Esophagus (tissue), 2 donors: ENCODE measurements at regions not wholly inside any gene's neighbourhood (a gene's known extent, or its start where the extent isn't known, plus 50 kb on each side); places are given as distances from the start of the nearest gene placed in this dataset.

ENCODE experiments used
- H3K27ac ChIP-seq, 2 donors: one replicate each; pipeline ENCODE4 v1.5.1; 2013; ENCODE audit warnings: low read depth in 2 of 2, mild to moderate bottlenecking in 2 of 2, inconsistent platforms in 1 of 2, low read length in 1 of 2, moderate library complexity in 1 of 2
- H3K27me3 ChIP-seq, 2 donors: one replicate each; pipeline ENCODE4 v1.6.1; 2013; ENCODE audit warnings: low read length in 2 of 2, control low read depth in 1 of 2, mild to moderate bottlenecking in 1 of 2; ENCODE audit not compliant: insufficient read depth in 2 of 2, control insufficient read depth in 1 of 2
- H3K36me3 ChIP-seq, 2 donors: one replicate each; pipeline ENCODE4 v1.6.1; 2013; ENCODE audit warnings: low read length in 1 of 2; ENCODE audit not compliant: control insufficient read depth in 2 of 2, insufficient read depth in 2 of 2
- H3K4me1 ChIP-seq, 2 donors: one replicate each; pipeline ENCODE4 v1.6.1; 2013; ENCODE audit warnings: low read length in 1 of 2; ENCODE audit not compliant: control insufficient read depth in 2 of 2, insufficient read depth in 2 of 2
- H3K4me3 ChIP-seq, 2 donors: one replicate each; pipeline ENCODE4 v1.5.1; 2013; ENCODE audit warnings: low read length in 2 of 2, mild to moderate bottlenecking in 2 of 2, low read depth in 1 of 2, moderate library complexity in 1 of 2
- H3K9me3 ChIP-seq, 2 donors: one replicate each; pipeline ENCODE4 v1.6.1; 2013; ENCODE audit warnings: mild to moderate bottlenecking in 2 of 2, low read depth in 1 of 2, low read length in 1 of 2, moderate library complexity in 1 of 2; ENCODE audit not compliant: control insufficient read depth in 2 of 2, insufficient read depth in 1 of 2
- WGBS, 2 donors: extraction: QIAGEN DNeasy Blood & Tissue Kit; methylation state at CpG; one replicate each; pipeline ENCODE4 v1.1.7; 2013; 5-methylcytosine and 5-hydroxymethylcytosine counted together
- donor health status: healthy with polysubstance abuse.
- donor health status: Bipolar disorder and iron deficiency.

DNA sequence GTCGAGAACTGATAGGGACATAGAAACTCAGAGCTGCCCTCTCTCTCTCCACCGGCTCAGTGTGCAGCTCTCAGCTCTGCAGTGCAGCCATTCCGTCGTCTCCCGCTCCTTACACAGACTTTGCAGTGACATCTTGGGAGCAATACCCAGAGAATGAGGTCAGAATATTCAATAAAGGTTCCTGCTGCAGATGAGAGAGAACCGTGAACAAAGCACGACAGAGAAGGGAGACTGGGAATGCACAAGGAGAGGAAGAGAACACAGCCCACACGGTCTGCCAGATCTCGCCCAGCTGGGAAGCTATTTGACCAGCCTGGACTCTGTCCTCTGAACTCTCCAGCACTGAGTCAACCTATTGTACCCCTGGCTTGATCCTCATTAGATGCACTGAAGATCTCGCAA, 118.0 kb upstream of the PPARGC1A start:
- WGBS, 2 donors = 58 to 85% methylated on average over 10 of the region's 10 CpGs
- Histone ChIP-seq H3K36me3 (no peaks in the 10 kb centered on the region), H3K4me3 (no peak overlapping the region)

GRCh38 chr4:24006269-24006668, 116.4 kb upstream of the PPARGC1A start:
- H3K9me3 ChIP-seq = no peaks in the 10 kb centered on the region
- H3K36me3 ChIP-seq = no peaks in the 10 kb centered on the region
- H3K27me3 ChIP-seq = no peaks in the 10 kb centered on the region
- WGBS, 2 donors = 88 to 90% methylated on average over 1 of the region's 1 CpG
- H3K27ac ChIP-seq = no peak overlapping the region
- H3K4me3 ChIP-seq = no peak overlapping the region
- peaks cover 0 to 2% of the 10 kb centered on the region in 2 donors for H3K4me1 ChIP-seq

More for the DNA sequence above, 118.0 kb upstream of the PPARGC1A start:
- no peak overlapping the region for H3K27ac ChIP-seq
- H3K27me3 ChIP-seq = no peaks in the 10 kb centered on the region
- H3K9me3 ChIP-seq = no peaks in the 10 kb centered on the region
- H3K4me1 ChIP-seq = peaks cover 0 to 2% of the 10 kb centered on the region in 2 donors

DNA sequence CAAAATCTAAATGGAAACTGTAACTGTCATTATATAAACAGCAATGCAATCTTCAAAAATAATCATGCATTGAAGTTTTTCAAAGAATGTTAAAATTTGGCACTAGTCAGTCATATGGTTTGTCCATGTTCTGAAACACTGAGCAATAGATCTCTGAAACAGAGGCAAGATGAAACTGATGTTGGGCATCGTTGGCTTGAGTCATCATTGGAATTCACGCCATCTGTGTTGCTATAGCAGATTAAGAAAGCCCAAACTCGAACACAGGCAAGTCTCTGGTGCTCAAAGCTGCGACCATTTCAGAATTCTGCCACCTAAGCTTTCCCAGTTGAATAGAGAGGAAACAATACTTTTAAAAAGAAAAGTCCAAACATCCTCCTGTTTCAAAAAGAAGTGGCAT, 114.1 kb upstream of the PPARGC1A start:
- Histone ChIP-seq H3K27ac (no peak overlapping the region), H3K4me3 (no peak overlapping the region), H3K36me3 (no peaks in the 10 kb centered on the region), H3K27me3 (no peaks in the 10 kb centered on the region), H3K4me1 (peaks cover 0 to 2% of the 10 kb centered on the region in 2 donors), H3K9me3 (no peaks in the 10 kb centered on the region)
- WGBS, 2 donors = 59 to 63% methylated on average over 4 of the region's 4 CpGs

DNA sequence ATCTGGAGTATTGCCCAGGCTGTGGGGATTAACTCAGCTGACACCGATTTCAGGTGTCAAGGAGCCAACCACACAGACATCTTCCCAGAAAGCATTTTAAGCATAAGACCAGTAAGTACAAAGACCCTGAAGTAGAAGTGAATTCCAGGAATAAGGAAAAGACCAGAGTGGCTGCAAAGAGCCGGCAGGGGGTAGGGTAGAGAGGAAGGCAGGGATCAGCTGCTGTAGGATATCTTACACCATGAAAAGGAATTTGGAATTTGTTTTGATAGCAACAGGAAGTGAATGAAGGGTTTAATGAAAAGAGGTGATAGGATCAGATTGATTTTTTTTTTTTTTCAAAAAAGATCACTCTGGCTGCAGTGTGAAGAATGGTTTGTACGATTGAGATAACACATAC, 113.6 kb upstream of the PPARGC1A start:
- Histone ChIP-seq H3K4me1 (peaks cover 0 to 2% of the 10 kb centered on the region in 2 donors), H3K27me3 (no peaks in the 10 kb centered on the region), H3K9me3 (no peaks in the 10 kb centered on the region), H3K4me3 (no peak overlapping the region), H3K36me3 (no peaks in the 10 kb centered on the region), H3K27ac (no peak overlapping the region)
- 63 to 69% methylated on average over 3 of the region's 3 CpGs for WGBS, 2 donors

DNA sequence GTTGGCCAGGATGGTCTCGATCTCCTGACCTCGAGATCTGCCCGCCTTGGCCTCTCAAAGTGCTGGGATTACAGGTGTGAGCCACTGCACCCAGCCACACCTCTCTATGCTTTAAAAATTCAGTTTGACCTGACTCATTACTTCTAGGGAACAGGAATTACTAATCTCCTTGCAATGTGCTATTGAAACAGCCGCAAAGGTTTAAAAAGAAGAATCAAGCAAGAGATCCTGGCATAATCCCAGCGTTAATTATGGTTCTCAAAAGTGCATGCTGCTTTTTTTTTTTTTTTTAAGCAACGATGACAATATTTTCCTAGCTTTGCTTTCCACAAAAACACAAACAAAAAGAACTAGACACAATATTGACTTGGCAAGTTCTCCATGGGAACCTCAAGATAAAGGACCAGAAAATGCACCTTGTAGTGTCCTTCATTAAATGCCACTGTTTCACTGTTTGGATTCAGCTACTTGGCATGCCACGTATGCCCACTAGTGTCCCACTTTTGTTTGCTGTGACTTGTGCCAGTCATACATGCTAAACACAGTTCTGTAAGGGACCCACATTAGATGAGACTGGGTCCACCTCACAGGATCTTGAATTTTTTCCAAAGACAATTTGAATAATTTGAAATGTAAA, 112.6 kb upstream of the PPARGC1A start:
- H3K27me3 ChIP-seq = no peaks in the 10 kb centered on the region
- 58 to 63% methylated on average over 7 of the region's 7 CpGs for WGBS, 2 donors
- no peak overlapping the region for H3K4me3 ChIP-seq
- no peaks in the 10 kb centered on the region for H3K9me3 ChIP-seq
- H3K27ac ChIP-seq = no peak overlapping the region
- no peaks in the 10 kb centered on the region for H3K36me3 ChIP-seq
- no peaks in the 10 kb centered on the region for H3K4me1 ChIP-seq

- H3K27ac ChIP-seq = no peak overlapping the region
- 64 to 68% methylated on average over 8 of the region's 8 CpGs for WGBS, 2 donors
- no peak overlapping the region for H3K4me3 ChIP-seq
- no peaks in the 10 kb centered on the region for H3K36me3 ChIP-seq
- H3K27me3 ChIP-seq = no peaks in the 10 kb centered on the region
- H3K4me1 ChIP-seq = no peaks in the 10 kb centered on the region
- no peaks in the 10 kb centered on the region for H3K9me3 ChIP-seq
Measured at GRCh38 chr4:24001486-24002329, 111.9 kb upstream of the PPARGC1A start.

GRCh38 chr4:24000470-24000831, 110.6 kb upstream of the PPARGC1A start:
- H3K27me3 ChIP-seq = no peaks in the 10 kb centered on the region
- H3K36me3 ChIP-seq = no peaks in the 10 kb centered on the region
- no peak overlapping the region for H3K27ac ChIP-seq
- 83 to 88% methylated on average over 3 of the region's 3 CpGs for WGBS, 2 donors
- H3K9me3 ChIP-seq = no peaks in the 10 kb centered on the region
- H3K4me3 ChIP-seq = no peak overlapping the region
- no peaks in the 10 kb centered on the region for H3K4me1 ChIP-seq

GRCh38 chr4:23999714-24000469, 110.0 kb upstream of the PPARGC1A start:
- H3K4me3 ChIP-seq = no peak overlapping the region
- H3K9me3 ChIP-seq = no peaks in the 10 kb centered on the region
- H3K27me3 ChIP-seq = no peaks in the 10 kb centered on the region
- 82 to 83% methylated on average over 17 of the region's 17 CpGs for WGBS, 2 donors
- H3K27ac ChIP-seq = no peak overlapping the region
- H3K36me3 ChIP-seq = no peaks in the 10 kb centered on the region
- no peaks in the 10 kb centered on the region for H3K4me1 ChIP-seq

DNA sequence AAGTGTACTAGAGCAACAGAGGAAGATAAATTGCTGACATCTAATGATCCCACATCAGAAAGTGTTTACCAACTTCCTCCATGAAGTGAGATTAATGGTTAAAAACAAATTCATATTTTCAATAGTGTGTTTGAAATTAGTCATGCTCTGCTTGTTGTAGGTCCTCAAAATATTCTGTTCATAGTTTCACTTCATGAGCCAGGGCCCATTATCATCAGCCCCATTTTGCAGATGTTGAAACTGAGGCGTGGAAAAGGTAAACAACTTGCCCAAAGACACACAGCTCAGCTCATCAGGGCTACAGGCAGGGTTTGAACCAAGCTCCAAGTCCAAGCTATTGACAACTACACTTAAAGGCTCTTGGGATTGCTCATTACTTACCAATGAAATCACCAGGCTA, 103.5 kb upstream of the PPARGC1A start:
- WGBS, 2 donors = 55 to 84% methylated on average over 1 of the region's 1 CpG
- H3K4me3 ChIP-seq = no peak overlapping the region
- peaks cover 0 to 2% of the 10 kb centered on the region in 2 donors for H3K27me3 ChIP-seq
- H3K27ac ChIP-seq = no peak overlapping the region
- no peaks in the 10 kb centered on the region for H3K36me3 ChIP-seq
- H3K4me1 ChIP-seq = no peaks in the 10 kb centered on the region
- H3K9me3 ChIP-seq = no peaks in the 10 kb centered on the region
